UCSD-AML1 (cell line): ENCODE measurements at regions not wholly inside any gene's neighbourhood (a gene's known extent, or its start where the extent isn't known, plus 50 kb on each side); places are given as distances from the start of the nearest gene placed in this dataset.
"Not testable (repeated sequence)": the region's sequence is repeated elsewhere in the genome, so short reads cannot be mapped to it uniquely, and the experiment has no call there.

Source experiments
- DNase-seq: peaks from one replicate; lab custom pipeline; 2025; ENCODE audit not compliant: unreplicated experiment; lab: John Stamatoyannopoulos, UW

DNA sequence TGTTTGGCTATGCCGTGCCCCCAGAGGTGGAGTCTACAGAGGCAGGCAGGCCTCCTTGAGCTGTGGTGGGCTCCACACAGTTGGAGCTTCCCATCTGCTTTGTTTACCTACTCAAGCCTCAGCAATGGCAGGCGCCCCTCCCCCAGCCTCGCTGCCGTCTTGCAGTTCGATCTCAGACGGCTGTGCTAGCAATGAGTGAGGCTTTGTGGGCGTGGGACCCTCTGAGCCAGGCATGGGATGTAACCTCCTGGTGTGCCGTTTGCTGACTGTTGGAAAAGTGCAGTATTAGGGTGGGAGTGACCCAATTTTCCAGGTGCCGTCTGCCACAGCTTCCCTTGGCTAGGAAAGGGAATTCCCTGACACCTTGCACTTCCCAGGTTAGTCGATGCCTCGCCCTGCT is 652.8 kb upstream of the EEF2KMT start:
- not testable (repeated sequence) for DNase-seq

DNA sequence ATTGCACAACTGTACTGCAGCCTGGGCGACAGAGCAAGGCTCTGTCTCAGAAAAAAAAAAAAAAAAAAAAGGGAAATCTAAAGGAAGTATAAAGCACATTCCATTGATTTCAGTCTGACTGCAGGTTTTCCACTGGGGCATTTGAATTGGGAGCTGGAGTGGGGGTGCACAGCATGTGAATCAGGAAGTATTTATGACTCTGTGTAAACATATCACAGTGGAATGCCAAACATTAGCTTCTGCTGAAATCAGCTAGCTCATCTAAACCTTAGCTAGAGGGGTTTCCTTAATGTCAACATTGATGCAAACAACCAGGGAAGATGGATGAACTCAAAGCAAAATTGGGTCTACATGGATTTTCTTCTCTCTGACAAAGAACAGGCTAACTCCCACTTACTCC is 641.0 kb upstream of the EEF2KMT start:
- no peak for DNase-seq

DNA sequence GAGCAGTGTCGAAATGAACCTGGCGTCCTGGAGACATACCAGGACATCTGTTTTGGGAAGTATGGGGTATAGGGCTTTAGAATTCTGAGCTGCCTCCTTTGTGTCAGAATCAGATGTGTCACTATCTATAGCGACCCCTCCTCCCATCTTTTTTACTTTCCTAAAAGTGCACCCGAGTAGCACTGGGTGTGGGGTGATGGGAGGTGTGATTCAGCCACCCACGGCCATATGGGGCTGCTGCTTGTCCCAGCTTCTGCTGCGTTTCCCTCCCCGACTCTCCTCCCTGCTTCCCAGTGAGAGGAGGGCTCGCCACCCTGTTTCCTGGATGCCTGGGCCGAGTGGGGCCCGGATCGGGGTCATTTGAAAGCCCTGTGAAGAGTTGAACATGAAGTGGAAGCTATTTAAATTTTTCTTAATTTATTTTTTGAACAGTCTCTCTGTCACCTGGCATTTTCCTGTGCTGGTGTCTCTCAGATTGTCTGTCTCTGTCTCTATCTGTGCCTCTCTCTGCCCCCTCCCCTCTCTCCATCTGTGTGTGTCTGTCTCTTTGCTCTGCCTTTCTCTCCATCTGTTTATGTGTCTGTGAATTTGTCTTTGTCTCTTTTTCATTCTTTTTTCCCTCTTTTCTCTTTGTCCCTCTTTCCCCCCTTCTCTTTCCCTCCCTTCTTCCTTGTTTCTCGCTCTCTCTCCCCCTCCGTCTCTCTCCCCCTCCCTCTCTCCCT is 638.8 kb upstream of the EEF2KMT start:
- no peak for DNase-seq

DNA sequence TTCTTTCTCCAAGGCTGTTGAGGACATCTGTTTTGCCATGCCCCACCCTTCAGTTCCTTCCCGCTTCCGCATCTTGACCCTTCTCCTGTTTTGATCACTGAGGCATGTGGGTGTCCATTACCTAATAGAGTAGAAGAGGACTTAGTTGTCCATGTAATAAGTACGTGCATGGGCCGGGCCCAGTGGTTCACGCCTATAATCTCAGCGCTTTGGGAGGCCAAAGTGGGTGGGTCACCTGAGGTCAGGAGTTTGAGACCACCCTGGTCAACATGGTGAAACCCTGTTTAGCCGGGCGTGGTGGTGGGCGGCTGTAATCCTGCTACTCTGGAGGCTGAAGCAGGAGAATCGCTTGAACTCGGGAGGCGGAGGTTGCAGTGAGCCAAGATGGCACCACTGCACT is 637.8 kb upstream of the EEF2KMT start:
- DNase-seq, result no peak

DNA sequence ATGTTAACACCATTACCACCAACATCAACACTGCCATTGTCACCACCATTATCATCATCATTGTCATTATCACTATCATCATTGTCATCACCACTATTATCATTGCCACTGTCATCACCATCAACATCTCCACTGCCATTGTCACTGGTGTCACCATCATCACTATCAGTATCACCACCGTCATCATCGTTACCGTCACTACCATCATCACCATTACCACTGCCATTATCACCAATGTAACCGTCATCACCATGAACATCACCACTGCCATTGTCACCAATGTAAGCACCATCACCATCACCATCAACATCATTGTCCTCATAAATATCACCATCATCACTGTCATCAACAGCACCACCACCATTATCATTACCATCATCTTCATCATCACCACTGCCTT is 633.2 kb upstream of the EEF2KMT start:
- no peak for DNase-seq

DNA sequence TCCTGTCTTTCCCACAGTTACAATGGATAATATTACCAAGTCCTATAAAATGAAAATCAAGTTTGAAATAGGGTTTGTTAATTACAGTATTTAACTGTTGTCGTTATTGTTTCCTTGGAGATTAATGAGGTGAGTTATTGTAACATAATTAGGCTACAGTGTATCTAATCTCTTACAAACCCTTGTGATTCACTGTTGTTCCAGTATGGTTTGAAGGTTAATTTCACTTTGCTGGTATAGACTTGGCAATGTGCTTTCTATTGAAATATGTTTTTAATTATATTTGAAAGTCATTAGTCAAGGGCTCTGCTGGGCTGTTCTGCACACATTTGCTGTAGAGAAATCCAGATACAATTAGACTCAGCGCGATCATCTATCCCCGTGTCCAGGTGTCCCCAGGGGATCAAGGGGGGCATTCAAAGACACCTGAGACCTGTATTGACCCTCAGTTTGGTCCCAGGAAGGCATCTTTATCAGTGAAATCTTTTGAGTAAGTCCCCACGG is 624.6 kb upstream of the EEF2KMT start:
- DNase-seq, result no peak

DNA sequence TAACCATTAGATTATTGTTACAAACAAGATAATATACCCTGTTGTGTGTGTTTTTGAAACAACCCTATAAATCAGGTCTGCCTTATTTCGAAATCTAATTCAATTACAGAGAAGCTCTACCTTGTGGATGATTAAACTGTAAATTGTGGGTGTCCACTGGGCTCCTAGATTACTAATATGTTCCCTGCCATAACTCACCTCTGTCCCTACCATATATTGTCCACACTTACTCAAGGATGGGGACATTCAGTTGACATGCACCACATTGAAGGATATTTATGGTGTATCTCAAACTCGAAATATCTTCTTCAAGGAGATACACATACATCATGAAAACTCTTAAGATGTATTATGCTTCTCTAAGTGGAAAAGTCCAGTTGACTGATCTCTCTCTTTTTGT is 617.6 kb upstream of the EEF2KMT start:
- DNase-seq, result no peak

DNA sequence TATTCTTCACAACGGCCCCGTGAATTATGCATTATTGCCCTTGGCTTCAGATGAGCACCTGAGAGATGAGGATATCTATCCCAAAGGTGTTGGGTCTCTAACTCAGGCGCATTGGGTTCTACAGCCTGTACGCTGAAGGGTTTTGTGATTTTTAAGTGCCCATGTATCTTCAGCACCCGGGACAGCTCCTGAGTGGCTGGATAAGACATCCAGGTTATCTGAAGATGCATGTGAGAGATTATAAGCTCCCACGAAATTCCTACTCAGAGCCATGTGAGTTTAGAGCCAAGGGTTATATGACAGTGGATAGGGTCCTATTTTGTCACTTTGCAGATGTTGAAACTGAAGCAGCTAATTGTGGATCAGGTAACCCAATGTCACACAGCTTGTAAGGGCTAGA is 612.3 kb upstream of the EEF2KMT start:
- no peak for DNase-seq

DNA sequence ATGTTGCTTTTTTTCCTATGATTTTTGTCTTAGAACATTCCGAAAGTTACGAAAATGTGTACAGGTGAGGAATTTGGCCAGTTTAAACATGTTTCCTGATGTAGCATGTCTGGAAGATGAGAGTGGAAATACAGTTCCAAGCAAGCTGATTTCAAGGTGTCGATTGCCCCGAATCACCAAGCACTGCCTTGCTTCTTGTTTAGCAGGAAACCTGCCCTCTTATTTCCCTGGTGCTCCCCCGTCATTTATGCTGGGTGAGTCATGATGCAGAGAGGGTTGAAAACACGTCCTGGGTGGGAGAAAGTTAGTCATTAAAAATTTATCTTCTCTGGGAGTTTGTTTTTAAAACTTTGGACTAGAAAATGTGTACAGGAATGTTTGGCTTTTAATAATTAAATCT is 608.6 kb upstream of the EEF2KMT start:
- DNase-seq, result no peak

DNA sequence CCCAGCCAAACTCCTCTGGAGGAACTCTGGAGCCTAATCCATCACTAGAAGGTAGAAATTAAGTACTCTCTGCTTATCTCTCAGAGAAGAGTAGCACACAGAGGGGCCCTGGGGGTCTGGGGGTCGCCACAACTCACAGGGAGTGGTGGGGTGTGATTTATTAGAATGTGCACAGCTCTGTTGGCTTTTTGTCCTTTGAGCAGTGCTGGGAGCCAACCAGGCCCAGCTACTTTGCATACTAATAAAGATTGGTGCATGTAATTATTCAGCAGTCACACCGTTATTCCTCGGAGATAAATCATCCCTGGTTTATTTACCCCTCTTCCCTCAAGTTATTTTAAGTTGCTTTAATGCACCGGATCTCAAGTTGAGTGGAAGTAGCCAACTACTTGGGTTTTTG is 606.7 kb upstream of the EEF2KMT start:
- no peak for DNase-seq

DNA sequence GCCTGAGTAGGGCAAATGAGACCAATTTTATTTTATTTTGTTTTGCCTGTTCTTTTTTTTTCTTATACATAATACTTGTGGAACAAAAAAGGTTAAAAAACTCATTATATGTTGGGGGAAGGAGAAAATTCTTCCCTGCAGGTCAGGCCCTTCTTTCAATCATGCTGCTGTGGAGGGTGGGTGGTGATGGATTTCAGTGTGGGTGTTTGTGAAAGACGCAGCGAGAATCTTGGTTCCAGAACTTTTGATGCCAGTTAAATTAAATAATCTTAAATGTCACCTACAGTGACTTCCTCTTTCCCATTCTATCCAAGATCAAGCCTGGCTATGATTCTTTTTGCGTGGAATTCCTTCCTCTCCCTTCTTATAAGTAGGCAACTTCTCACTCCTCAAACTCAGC is 595.8 kb upstream of the EEF2KMT start:
- DNase-seq, result no peak

DNA sequence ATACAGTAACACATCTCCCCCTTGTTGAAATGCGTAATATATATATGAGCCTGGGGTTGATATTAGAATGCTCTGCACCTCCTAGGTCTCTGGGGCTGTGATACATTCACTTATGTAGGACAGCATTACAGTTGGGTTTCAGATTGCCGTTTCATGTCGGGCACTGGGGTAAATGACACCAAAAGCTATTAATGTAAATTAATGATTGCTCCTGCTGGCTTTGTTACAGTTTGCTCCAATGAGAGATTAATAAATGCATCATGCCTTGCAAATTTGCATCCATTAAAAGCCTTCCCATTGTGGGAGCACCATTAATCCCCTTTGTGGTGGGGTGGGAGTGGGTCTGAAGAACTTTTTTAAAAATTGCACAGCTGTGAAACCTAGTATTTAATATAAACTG is 584.4 kb upstream of the EEF2KMT start:
- no peak for DNase-seq

DNA sequence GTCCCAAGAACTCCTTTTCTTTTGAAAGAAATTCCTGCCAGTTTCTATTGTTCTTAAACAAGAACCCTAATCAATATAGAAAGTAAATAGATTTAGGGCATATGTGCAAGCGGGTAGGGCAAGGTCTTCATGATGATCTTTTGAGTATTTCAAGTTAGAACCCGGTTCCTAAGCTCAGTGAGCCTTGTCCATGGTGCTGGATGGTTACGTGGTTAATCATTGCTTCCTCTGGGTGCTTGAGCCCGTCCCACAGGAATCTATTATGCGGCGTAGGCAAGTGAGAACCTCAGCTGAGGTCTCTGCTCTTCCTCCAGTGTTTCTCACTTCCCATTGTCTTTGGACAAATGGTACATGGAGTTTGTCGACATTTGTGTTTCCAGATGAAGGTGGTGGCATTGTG is 580.8 kb upstream of the EEF2KMT start:
- no peak for DNase-seq

DNA sequence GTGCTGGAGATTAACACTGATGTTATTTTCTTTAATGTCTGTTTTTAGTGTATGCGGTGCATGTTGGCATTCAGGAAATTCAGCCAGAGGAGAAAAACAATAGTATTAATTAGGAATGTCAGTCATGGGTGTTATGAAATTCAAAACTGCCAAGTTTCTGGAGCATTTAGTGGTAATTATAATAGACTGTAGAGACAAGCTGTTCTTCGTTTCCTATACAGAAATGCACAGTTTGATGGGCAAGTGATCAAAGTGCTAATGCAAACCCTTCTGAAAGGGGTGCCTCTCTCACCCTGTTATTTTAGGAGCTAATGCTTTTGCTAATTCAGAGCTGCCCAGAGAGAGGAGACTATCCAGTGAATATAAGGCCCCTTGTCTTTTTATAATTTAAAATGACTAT is 573.8 kb upstream of the EEF2KMT start:
- DNase-seq, result no peak

DNA sequence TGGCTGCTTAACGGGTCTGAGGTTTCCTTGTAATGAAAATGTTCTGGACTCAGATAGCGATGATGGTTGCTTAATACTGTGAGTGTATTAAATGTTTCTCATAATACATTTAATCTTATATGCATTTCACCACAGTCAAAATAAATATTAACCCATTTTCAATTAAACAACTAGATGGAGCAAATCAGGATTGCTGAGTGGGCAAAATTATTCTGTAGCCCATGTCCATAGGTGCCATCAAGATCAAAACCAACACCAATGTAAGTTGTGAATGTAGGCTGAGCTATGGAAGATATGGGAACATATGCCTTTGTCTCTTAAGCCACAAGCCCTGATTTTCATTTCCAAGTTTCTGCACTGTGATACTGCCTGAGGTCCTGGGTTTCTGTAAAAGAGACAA is 572.6 kb upstream of the EEF2KMT start:
- no peak for DNase-seq

DNA sequence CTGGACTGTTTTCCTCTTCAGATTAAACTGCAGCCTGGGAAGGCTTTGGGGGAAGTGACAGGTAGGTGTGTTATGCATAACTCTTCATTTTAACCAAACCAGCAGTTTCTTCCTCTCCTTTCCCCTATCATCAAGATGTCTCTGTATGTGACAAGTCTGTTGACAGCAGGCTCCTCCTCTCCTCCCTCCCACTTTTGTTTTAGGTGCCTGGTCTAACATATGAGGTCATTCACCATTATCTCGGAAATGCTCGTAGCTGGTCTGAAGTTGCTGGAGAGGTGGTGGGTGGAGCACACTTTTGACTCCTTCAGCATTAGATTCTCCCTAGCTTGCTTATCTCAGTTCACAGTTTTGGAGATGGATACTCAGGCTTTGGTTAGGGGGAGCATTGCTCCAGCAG is 571.0 kb upstream of the EEF2KMT start:
- no peak for DNase-seq

DNA sequence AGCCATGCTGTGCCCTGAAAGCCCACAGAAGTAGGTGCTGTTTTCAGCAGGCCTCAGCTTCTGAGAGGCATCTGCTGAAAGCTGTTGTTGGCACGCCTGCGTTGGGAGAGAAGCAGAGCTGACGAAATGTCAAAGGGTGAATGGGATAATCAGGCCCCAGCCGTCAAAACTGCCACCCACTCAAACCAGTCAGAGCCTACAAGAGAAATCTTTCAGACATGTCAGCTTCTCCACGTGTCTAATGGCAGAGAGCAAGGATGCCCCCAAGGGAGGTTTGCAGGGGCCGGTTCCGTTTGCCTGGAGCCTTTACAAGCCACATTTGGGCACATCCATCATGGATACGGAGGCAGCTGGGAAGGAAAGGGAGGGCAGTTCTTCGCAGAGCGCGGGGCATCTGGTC is 568.2 kb upstream of the EEF2KMT start:
- no peak for DNase-seq

DNA sequence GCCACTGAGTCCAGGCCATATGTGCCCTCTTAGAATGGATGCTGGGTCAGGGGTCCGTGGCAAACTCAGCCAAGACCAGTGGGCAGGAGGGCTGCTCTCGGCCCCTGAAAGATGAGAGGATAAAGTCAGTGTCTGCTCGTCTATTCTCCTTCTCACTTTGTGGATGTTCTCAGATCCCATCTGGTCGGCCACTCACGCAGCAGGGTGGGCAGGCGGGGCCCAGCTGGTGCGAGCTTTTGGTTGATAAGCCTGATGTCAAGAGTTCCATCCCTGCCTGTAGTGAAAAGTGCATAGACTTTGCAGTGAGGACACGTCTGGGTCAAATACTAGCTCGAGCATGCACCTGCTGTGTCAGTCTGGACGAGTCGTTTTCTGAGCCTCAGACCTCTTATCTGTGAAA is 556.2 kb upstream of the EEF2KMT start:
- no peak for DNase-seq

DNA sequence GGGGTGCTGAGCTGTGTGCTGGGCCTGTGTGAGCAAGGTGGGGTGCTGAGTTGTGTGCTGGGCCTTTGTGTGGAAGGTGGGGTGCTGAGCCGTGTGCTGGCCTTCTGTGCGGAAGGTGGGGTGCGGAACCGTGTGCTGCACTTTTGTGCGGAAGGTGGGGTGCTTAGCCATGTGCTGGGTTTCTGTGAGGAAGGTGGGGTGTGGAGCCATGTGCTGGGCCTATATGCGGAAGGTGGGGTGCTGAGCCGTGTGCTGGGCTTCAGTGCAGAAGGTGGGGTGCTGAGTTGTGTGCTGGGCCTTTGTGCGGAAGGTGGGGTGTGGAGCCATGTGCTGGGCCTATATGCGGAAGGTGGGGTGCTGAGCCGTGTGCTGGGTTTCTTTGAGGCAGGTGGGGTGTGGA is 555.4 kb upstream of the EEF2KMT start:
- DNase-seq, result no peak

DNA sequence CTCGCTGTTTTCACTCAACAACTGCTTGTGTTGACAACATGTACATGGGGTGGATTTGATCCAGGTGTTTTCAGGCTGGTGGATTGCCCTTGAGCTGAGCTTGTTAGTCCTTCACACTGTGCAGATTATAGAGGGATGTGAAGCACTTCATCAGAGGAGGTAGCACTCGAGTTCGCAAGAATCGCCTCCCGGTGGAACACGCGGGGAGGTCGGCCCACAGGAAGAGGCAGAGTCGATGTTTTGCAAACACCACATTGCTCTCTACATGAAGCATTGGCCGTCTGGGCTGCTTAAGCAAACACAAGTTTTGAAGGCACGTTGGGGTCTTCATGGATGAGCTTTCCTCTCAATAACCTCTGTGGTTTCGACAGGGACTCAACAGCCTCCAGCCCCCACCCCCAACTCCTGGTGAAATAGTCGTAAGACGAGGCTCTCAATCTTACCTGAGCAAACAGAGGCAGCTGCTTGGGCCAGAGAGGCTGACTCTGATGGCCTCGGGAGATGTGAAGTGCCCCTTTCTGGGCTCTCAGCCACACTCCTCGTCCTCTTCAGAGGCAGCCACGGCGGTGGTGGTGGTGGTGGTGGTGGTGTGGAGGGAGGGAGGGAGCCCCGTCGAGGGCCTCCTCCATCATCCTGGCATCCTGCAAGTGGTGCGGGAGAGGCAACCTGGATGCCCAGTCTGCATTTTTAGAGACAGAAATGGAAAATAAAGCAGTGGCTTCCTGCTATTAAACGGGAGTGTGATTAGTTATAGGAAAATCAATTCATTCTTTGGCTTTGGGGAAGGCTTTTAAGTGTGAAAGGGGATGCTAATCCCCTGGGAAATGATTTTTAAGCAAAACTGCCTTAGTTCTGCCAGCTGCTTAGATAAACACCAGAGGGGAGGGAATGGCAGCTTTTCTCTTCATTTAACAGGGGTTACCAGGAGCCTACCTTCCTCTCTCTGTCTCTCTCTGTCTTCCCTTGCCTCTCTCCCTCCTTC is 552.5 kb upstream of the EEF2KMT start:
- no peak for DNase-seq

DNA sequence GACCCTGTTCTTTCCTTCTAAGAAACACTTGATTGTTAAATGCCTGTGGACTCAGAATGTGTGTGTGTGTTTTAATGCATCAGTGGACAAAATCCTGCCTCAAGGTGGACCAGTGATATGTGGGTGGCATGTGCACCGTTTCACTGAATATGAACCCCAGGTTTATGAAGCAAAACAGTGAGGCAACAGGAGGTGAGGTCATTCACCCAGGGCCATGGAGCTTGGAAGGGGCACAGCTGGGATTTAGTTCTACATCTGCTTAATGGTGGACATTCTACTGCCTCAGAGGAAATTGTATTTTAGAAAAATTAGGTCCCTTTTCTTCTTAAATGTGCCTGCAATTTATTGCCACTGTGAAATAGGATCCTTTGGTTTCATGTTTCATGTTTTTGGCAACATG is 549.5 kb upstream of the EEF2KMT start:
- DNase-seq, result no peak

DNA sequence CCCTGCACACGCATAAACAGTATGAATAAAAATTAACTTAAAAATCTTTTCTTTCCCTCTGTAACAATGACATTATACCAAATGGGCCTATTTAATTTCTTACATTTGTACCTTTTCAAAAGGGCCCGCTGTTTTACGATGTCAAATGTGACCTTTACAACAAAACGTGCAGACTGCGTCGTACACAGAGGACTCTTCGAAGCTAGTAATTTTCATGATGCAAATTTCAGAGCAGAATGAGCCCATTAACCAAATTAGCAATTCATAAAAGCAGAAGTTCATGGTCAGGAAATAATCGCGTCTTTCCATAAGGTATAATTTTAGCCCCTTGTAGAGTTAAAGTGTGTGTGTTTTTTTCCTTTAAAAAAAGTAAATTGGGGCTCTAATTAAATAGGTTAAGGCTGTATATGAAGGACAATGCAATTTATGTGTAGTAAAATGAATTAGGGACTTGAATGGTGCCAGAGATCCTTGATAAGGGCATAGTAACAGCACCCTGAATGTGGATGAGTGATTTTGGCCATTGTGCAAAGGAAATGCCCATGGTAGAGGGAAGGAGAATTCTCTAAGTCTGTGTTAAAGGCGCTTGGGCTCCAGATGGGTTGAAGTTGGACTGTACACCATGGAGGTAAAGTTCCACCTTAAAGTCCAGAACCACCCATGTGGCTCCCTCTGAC is 546.4 kb upstream of the EEF2KMT start:
- DNase-seq, result no peak
